Right lobe of liver (tissue), 4 donors: ENCODE measurements at regions not wholly inside any gene's neighbourhood (a gene's known extent, or its start where the extent isn't known, plus 50 kb on each side); places are given as distances from the start of the nearest gene placed in this dataset.

Experiments
- CTCF ChIP-seq, 4 donors: fragments of 200-600 bp in 3 of 4; fragments of 450-650 bp in 1 of 4; IDR thresholded peaks; one replicate each; pipeline versions ENCODE4 v1.5.1 to v1.8.0; 2016 to 2022; ENCODE audit warnings: antibody characterized with exemption in 4 of 4, mild to moderate bottlenecking in 2 of 4
- POLR2A ChIP-seq: fragments of 450-650 bp; IDR thresholded peaks from one replicate; pipeline ENCODE4 v1.6.1; 2017; ENCODE audit warnings: antibody characterized with exemption, mild to moderate bottlenecking
- donor health status: DM: no; HTN: no; CAD: no.
- donor health status: DM: no; HTN: no; CAD: no.
- donor health status: DM: no; HTN: yes; CAD: no.

- TF ChIP-seq CTCF (IDR thresholded peaks at IDR 0.05) (no peak), POLR2A (no peak)
Measured at GRCh38 chr3:74739242-74739641, 124.8 kb upstream of the CNTN3 start.
